ENCODE measurements at regions not wholly inside any gene's neighbourhood (a gene's known extent, or its start where the extent isn't known, plus 50 kb on each side); places are given as distances from the start of the nearest gene placed in this dataset.

GRCh38 chr13:107590556-107590955 is 624.8 kb downstream of the LIG4 start:
- Histone ChIP-seq H3K36me3 (ENCODE audit: low read length) (no peaks in the 10 kb centered on the region), H3K9me3 (ENCODE audit: insufficient read depth, low read length) (no peaks in the 10 kb centered on the region), H3K4me3 (ENCODE audit: insufficient read depth, low read length, poor library complexity, severe bottlenecking) (no peak overlapping the region), H3F3A (ENCODE audit: insufficient read depth) (no peaks in the 10 kb centered on the region), H3K4me2 (ENCODE audit: low read depth, low read length, poor library complexity, severe bottlenecking) (no peak overlapping the region), H3K79me2 (ENCODE audit: insufficient read depth, low read length) (no peaks in the 10 kb centered on the region), H3K9me2 (replicated peaks; ENCODE audit: insufficient read depth, low read length) (no peaks in the 10 kb centered on the region), H4K20me1 (ENCODE audit: low read depth, low read length) (no peaks in the 10 kb centered on the region), H3K9ac (ENCODE audit: low read length) (no peak overlapping the region), H2AFZ (ENCODE audit: low read depth, low read length, severe bottlenecking) (no peak overlapping the region), H3K27ac (ENCODE audit: low read depth, low read length) (no peak overlapping the region), H3K27me3 (ENCODE audit: low read length) (no peaks in the 10 kb centered on the region)
- TF ChIP-seq CTCF (IDR thresholded peaks at IDR 0.05; ENCODE audit: insufficient read depth, low read length, poor library complexity, severe bottlenecking) (no peak), EZH2phosphoT487 (conservative IDR thresholded peaks at IDR 0.05; ENCODE audit: low read length) (no peak)

GRCh38 chr13:107587681-107588080 is 627.7 kb downstream of the LIG4 start:
- no peaks in the 10 kb centered on the region for H3K9me2 ChIP-seq (replicated peaks; ENCODE audit: insufficient read depth, low read length)
- no peaks in the 10 kb centered on the region for H3F3A ChIP-seq (ENCODE audit: insufficient read depth)
- no peaks in the 10 kb centered on the region for H4K20me1 ChIP-seq (ENCODE audit: low read depth, low read length)
- no peak overlapping the region for H3K9ac ChIP-seq (ENCODE audit: low read length)
- no peak overlapping the region for H2AFZ ChIP-seq (ENCODE audit: low read depth, low read length, severe bottlenecking)
- H3K27ac ChIP-seq (ENCODE audit: low read depth, low read length): no peak overlapping the region
- no peaks in the 10 kb centered on the region for H3K36me3 ChIP-seq (ENCODE audit: low read length)
- H3K27me3 ChIP-seq (ENCODE audit: low read length): no peaks in the 10 kb centered on the region
- TF ChIP-seq EZH2phosphoT487 (conservative IDR thresholded peaks at IDR 0.05; ENCODE audit: low read length): no peak
- no peak for TF ChIP-seq CTCF (IDR thresholded peaks at IDR 0.05; ENCODE audit: insufficient read depth, low read length, poor library complexity, severe bottlenecking)
- no peaks in the 10 kb centered on the region for H3K79me2 ChIP-seq (ENCODE audit: insufficient read depth, low read length)
- H3K4me3 ChIP-seq (ENCODE audit: insufficient read depth, low read length, poor library complexity, severe bottlenecking): no peak overlapping the region
- no peaks in the 10 kb centered on the region for H3K9me3 ChIP-seq (ENCODE audit: insufficient read depth, low read length)
- no peak overlapping the region for H3K4me2 ChIP-seq (ENCODE audit: low read depth, low read length, poor library complexity, severe bottlenecking)

GRCh38 chr13:107586216-107586615 is 629.1 kb downstream of the LIG4 start:
- Histone ChIP-seq H3K36me3 (ENCODE audit: low read length) (no peaks in the 10 kb centered on the region), H3K9ac (ENCODE audit: low read length) (no peak overlapping the region), H3K9me3 (ENCODE audit: insufficient read depth, low read length) (no peaks in the 10 kb centered on the region), H4K20me1 (ENCODE audit: low read depth, low read length) (no peaks in the 10 kb centered on the region), H3K79me2 (ENCODE audit: insufficient read depth, low read length) (no peaks in the 10 kb centered on the region), H3F3A (ENCODE audit: insufficient read depth) (no peaks in the 10 kb centered on the region), H3K4me2 (ENCODE audit: low read depth, low read length, poor library complexity, severe bottlenecking) (no peak overlapping the region), H3K4me3 (ENCODE audit: insufficient read depth, low read length, poor library complexity, severe bottlenecking) (no peak overlapping the region), H3K27ac (ENCODE audit: low read depth, low read length) (no peak overlapping the region), H3K9me2 (replicated peaks; ENCODE audit: insufficient read depth, low read length) (no peaks in the 10 kb centered on the region), H2AFZ (ENCODE audit: low read depth, low read length, severe bottlenecking) (no peak overlapping the region), H3K27me3 (ENCODE audit: low read length) (no peaks in the 10 kb centered on the region)
- no peak for TF ChIP-seq EZH2phosphoT487 (conservative IDR thresholded peaks at IDR 0.05; ENCODE audit: low read length)
- no peak for TF ChIP-seq CTCF (IDR thresholded peaks at IDR 0.05; ENCODE audit: insufficient read depth, low read length, poor library complexity, severe bottlenecking)

Measured in SU-DHL-6 (cell line).